ENCODE measurements at regions not wholly inside any gene's neighbourhood (a gene's known extent, or its start where the extent isn't known, plus 50 kb on each side); places are given as distances from the start of the nearest gene placed in this dataset.

DNA sequence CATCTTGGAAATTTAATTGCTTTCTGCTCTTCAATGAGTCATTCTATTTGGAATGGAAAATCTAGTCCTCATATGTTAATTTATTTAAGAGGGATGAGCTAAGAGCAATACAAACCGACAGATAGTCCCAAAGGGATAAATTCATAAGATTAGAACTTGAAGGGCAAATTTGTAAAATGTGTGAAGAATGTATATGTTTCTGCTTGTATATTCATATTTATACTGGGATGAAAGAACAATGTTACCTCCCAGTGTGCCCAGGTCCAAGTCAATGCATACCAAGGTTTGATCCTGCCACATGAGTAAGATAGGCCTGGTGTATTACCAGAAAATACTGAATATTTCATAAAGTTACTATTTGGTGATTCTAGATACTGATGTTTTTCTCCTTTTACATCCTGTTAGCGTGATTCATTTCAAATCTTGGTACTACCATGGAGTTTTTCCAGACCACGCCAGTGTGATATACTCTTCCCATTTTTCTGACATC is 255.6 kb upstream of the SEMA6D start:
- ATAC-seq (replicated peaks in 6 of 8) = peak in 5 of 8 experiments; percentile 65 to 90 (median 79)
- Histone ChIP-seq H3K27ac (no peak overlapping the region), H3K4me1 (replicated peaks in 1 of 2) (peaks cover 9 to 25% of the 10 kb centered on the region in 2 donors), H3K4me3 (no peak overlapping the region)
- WGBS, 10 experiments = 5 to 100% (median 80%) methylated on average over 1 to 3 of the region's 3 CpGs
- in situ Hi-C loops (cut with MboI; ENCODE audit: low pct_unique_long_range_greater_than_20kb in 2 of 9, low sequenced_read_pairs in 9 of 9, unreplicated experiment in 9 of 9) = loop anchor here in 1 of 9 experiments (25.0 kb wide), 1 partner anchor 526 kb away; no protein-coding TSS in a partner anchor

DNA sequence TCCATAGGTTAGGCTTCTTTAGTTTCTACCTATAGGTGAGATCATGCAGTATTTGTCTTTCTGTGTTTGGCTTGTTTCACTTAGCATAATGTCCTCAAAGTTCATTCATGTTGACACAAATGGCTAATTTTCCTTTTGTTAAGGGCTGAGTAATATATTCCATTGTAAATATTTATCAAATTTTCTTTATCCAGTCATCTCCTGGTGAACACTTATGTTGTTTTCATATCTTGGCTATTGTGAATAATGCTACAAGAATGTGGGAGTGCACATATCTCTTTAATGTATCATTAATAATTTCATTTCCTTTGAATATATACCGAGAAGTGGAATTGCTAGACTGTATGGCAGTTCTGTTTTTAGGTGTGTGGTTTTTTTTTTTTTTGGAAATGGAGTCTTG is 250.9 kb upstream of the SEMA6D start:
- in situ Hi-C loops (cut with MboI; ENCODE audit: low pct_unique_long_range_greater_than_20kb in 2 of 9, low sequenced_read_pairs in 9 of 9, unreplicated experiment in 9 of 9) = loop anchor here in 1 of 9 experiments (25.0 kb wide), 1 partner anchor 521 kb away; no protein-coding TSS in a partner anchor
- Histone ChIP-seq H3K27ac (no peak overlapping the region), H3K4me1 (replicated peaks in 1 of 2) (peaks cover 8 to 30% of the 10 kb centered on the region in 2 donors), H3K4me3 (no peak overlapping the region)
- ATAC-seq (replicated peaks in 6 of 8) = no peak
- 0 to 100% (median 88%) methylated on average over 1 of the region's 1 CpG; no CpG with 5 or more reads in 3 of the 10 experiments for WGBS, 10 experiments

DNA sequence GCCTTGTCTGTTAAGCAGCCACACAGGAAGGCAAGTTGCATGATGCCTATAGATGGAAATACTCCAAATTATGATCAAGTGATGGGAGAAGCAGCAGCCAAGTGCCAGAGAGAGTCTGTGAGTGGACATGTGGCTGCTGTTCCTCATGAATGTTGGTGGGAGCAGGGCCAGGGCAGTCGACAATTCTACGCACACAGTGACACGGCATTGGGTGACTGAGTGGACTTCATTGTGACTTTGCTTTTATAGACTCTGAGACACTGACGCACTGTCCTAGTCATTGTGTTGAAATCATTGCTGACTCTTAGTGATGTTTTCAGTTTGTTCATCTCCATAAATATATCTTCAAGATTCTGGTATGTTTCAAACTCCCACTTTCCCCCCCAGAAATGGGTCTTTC is 246.3 kb upstream of the SEMA6D start:
- Histone ChIP-seq H3K4me3 (no peak overlapping the region), H3K27ac (no peak overlapping the region), H3K4me1 (replicated peaks in 1 of 2) (peaks cover 5 to 17% of the 10 kb centered on the region in 2 donors)
- peak in 1 of 8 experiments; percentile 22 for ATAC-seq (replicated peaks in 6 of 8)
- 56 to 100% (median 87%) methylated on average over 1 to 4 of the region's 4 CpGs; no CpG with 5 or more reads in 4 of the 10 experiments for WGBS, 10 experiments
- in situ Hi-C loops (cut with MboI; ENCODE audit: low pct_unique_long_range_greater_than_20kb in 2 of 9, low sequenced_read_pairs in 9 of 9, unreplicated experiment in 9 of 9) = loop anchor here in 1 of 9 experiments (25.0 kb wide), 1 partner anchor 516 kb away; no protein-coding TSS in a partner anchor

DNA sequence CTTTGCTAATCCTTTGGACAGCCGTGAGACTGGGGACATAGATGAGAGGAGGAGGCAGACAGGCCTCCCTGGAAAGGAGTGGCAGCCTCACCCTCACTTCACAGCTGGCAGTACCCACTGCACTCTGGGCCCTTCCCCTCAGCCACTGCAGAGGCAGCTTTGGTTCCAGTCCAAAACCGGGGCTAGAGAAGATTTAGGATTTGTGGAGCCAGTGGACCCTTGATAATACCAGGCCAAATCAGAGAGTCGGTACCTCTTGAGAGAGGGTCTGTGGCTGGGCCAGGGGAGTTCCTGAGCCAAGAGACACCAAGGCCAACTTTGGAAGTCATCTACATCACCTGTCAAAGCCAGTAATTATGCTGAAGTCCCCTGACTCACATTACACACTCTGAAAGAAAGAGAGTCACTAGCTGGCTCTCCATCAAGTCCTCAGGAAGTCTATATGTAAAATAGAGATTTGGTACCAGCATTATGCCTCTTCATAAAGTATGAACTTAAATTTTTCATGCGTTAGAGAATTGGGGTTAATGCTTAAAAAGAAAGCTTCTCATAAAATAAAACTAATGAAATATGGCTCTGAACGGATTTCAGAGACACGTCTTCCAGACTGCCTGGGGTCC is 244.1 kb upstream of the SEMA6D start:
- 27 to 100% (median 87%) methylated on average over 2 to 4 of the region's 6 CpGs; no CpG with 5 or more reads in 1 of the 10 experiments for WGBS, 10 experiments
- in situ Hi-C loops (cut with MboI; ENCODE audit: low pct_unique_long_range_greater_than_20kb in 2 of 9, low sequenced_read_pairs in 9 of 9, unreplicated experiment in 9 of 9) = loop anchor here in 1 of 9 experiments (25.0 kb wide), 1 partner anchor 514 kb away; no protein-coding TSS in a partner anchor
- Histone ChIP-seq H3K4me1 (replicated peaks in 1 of 2) (peaks cover 3% of the 10 kb centered on the region in 2 donors), H3K4me3 (no peak overlapping the region), H3K27ac (no peak overlapping the region)
- ATAC-seq (replicated peaks in 6 of 8) = no peak

DNA sequence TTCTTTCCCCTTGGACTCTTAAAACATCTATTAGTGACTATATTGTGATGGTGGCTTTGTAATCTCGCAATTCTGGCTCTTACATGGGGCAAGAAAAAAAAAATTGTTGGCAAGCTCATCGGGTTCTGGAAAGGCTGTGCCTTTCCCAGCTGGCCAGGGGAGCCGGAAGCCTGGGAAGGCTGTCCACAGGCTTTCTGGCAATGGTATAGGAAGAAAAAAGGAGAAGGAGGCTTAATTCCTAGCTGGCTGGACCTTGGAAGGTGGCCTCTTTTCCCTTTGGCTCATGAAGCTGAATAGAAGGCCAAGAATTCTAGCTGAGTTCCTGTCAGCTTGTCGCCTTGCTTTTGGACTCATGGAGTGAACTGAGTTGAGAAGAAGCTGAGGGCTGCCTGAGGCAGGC is 243.5 kb upstream of the SEMA6D start:
- WGBS, 10 experiments = 20 to 100% (median 89%) methylated on average over 1 to 4 of the region's 4 CpGs; no CpG with 5 or more reads in 2 of the 10 experiments
- Histone ChIP-seq H3K4me1 (replicated peaks in 1 of 2) (no peaks in the 10 kb centered on the region), H3K4me3 (no peak overlapping the region), H3K27ac (no peak overlapping the region)
- in situ Hi-C loops (cut with MboI; ENCODE audit: low pct_unique_long_range_greater_than_20kb in 2 of 9, low sequenced_read_pairs in 9 of 9, unreplicated experiment in 9 of 9) = loop anchor here in 1 of 9 experiments (25.0 kb wide), 1 partner anchor 513 kb away; no protein-coding TSS in a partner anchor
- no peak for ATAC-seq (replicated peaks in 6 of 8)

DNA sequence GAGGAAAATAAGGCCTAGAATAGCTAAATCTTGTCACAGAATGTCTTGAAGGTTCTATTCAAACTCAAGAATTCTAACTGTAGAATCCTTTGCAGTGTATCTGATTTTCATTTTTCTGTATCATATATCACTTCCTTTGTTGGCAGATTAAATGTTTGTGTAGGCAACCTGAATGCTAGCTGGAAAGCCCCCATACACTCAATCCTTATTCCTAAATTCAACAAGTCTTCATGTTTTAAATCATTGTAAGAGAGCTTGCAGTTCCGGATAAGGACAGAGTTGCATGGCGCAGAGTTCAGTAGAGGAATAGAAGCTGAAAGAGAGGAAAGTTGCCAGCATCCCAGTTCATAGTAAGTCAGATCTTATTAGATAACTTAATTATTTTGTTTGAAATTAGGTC is 242.0 kb upstream of the SEMA6D start:
- no peaks in the 10 kb centered on the region for H3K4me1 ChIP-seq (replicated peaks in 1 of 2)
- in situ Hi-C loops (cut with MboI; ENCODE audit: low pct_unique_long_range_greater_than_20kb in 2 of 9, low sequenced_read_pairs in 9 of 9, unreplicated experiment in 9 of 9) = loop anchor here in 2 of 9 experiments (25.0 kb wide), 1 partner anchor 512 kb away; no protein-coding TSS in a partner anchor
- no peak overlapping the region for H3K27ac ChIP-seq
- 89 to 100% (median 98%) methylated on average over 2 of the region's 2 CpGs; no CpG with 5 or more reads in 2 of the 10 experiments for WGBS, 10 experiments
- no peak overlapping the region for H3K4me3 ChIP-seq
- no peak for ATAC-seq (replicated peaks in 6 of 8)

DNA sequence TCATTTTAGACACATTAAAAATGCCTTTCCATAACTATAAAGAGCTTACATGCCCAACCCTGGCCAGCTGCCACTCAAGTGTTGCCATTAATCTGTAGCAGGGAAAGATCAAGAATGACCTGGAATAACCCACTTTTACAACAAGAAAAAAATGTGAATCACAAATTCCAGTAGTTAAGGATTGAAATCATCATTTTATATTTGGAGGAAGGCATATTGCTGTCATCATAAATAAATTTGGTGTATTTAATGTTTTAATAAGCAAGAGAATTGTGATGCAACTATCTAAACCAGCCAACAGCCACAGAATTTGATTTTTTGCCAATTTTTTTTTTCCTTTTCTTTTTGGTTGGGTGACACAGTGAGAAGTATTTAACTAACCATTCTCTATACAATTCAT is 240.0 kb upstream of the SEMA6D start:
- H3K4me3 ChIP-seq = no peak overlapping the region
- in situ Hi-C loops (cut with MboI; ENCODE audit: low pct_unique_long_range_greater_than_20kb in 2 of 9, low sequenced_read_pairs in 9 of 9, unreplicated experiment in 9 of 9) = loop anchor here in 2 of 9 experiments (25.0 kb wide), 1 partner anchor 510 kb away; no protein-coding TSS in a partner anchor
- no peaks in the 10 kb centered on the region for H3K4me1 ChIP-seq (replicated peaks in 1 of 2)
- ATAC-seq (replicated peaks in 6 of 8) = no peak
- H3K27ac ChIP-seq = no peak overlapping the region

DNA sequence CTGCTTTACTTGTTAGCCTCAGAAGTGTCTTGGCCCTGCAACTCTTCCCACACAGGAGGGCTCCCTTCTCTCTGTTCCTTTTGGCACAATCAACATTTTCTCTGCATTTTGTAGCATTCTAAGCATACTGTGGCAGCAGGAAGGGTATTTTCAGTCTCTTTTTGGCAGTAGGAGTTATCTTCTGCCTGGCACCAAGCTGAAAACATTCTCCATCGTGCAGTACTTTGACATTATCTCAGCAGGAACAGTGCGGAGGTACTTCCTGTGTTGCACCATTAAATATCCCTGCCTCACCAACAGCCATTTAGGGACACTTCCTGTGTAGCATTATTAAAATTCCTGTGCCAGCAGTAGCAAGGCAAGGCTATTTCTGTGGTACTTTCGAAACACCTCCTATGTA is 233.2 kb upstream of the SEMA6D start:
- Histone ChIP-seq H3K4me3 (no peak overlapping the region), H3K4me1 (replicated peaks in 1 of 2) (no peaks in the 10 kb centered on the region), H3K27ac (no peak overlapping the region)
- 60 to 100% (median 85%) methylated on average over 1 to 3 of the region's 3 CpGs for WGBS, 10 experiments
- ATAC-seq (replicated peaks in 6 of 8) = no peak
- in situ Hi-C loops (cut with MboI; ENCODE audit: low pct_unique_long_range_greater_than_20kb in 2 of 9, low sequenced_read_pairs in 9 of 9, unreplicated experiment in 9 of 9) = loop anchor here in 2 of 9 experiments (25.0 kb wide), 1 partner anchor 503 kb away; no protein-coding TSS in a partner anchor

DNA sequence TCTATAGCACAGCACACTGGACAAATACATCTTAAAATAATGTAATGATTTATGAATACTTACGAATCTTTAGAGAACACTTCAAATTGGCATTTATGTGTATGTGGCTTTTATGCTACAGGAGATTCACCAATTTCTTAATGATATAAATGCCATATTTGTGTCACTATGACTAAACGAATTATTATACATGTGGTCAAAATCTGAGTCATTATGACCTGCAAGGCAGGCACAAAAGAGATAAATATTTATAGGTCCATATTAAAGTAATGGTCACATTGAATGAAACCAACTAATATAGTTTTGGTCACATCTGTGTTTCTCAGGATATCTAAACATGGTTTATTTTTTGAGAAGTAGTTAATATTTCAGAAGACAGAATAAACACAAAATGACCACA is 232.3 kb upstream of the SEMA6D start:
- no peak overlapping the region for H3K27ac ChIP-seq
- no peaks in the 10 kb centered on the region for H3K4me1 ChIP-seq (replicated peaks in 1 of 2)
- no peak overlapping the region for H3K4me3 ChIP-seq
- ATAC-seq (replicated peaks in 6 of 8) = peak in 1 of 8 experiments; percentile 11
- in situ Hi-C loops (cut with MboI; ENCODE audit: low pct_unique_long_range_greater_than_20kb in 2 of 9, low sequenced_read_pairs in 9 of 9, unreplicated experiment in 9 of 9) = loop anchor here in 2 of 9 experiments (25.0 kb wide), 1 partner anchor 502 kb away; no protein-coding TSS in a partner anchor
- WGBS, 10 experiments = 14 to 100% (median 75%) methylated on average over 1 to 2 of the region's 2 CpGs; no CpG with 5 or more reads in 1 of the 10 experiments

DNA sequence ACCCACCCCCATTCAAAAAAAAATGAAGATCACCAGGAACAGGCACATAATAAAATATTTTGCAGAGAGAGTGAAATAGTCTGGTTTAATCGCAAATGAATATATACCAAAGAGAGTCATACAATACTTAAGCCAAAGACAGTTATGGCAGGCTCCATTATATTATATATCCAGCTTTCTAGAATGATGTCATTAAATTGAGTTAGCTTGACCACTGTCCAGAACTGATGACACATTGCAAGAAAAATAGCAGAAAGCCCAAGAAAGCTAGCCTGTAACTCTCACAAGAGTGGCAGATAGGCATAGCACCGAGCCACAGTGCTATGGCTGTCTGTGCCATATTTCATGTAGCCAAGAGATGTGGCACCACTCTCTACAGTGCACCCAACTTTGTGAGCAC is 231.9 kb upstream of the SEMA6D start:
- H3K4me3 ChIP-seq = no peak overlapping the region
- WGBS, 10 experiments = 20 to 100% (median 94%) methylated on average over 1 to 2 of the region's 2 CpGs
- no peaks in the 10 kb centered on the region for H3K4me1 ChIP-seq (replicated peaks in 1 of 2)
- in situ Hi-C loops (cut with MboI; ENCODE audit: low pct_unique_long_range_greater_than_20kb in 2 of 9, low sequenced_read_pairs in 9 of 9, unreplicated experiment in 9 of 9) = loop anchor here in 2 of 9 experiments (25.0 kb wide), 1 partner anchor 502 kb away; no protein-coding TSS in a partner anchor
- no peak overlapping the region for H3K27ac ChIP-seq
- ATAC-seq (replicated peaks in 6 of 8) = peak in 3 of 8 experiments; percentile 16 to 81 (median 49)

DNA sequence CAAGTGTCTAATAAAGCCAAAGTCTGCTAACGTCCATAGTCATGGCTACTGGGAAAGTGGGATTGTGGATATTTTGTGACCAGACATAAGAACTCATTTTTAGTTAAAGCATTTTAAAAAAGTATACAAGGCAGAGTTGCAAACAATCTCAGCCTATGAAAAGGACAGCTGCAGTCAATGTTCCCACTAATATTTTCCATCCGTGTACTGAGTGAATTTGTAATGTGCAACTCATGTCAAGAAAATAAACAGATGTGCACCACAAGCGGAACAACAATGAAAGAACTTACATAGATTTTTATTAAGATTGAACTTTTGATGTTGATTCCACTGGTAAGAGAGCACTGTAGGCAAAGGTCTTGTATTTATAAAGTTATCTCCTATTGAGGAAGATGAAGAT is 231.3 kb upstream of the SEMA6D start:
- 11 to 95% (median 62%) methylated on average over 1 to 3 of the region's 3 CpGs; no CpG with 5 or more reads in 3 of the 10 experiments for WGBS, 10 experiments
- no peak for ATAC-seq (replicated peaks in 6 of 8)
- Histone ChIP-seq H3K4me3 (no peak overlapping the region), H3K4me1 (replicated peaks in 1 of 2) (no peaks in the 10 kb centered on the region), H3K27ac (no peak overlapping the region)
- in situ Hi-C loops (cut with MboI; ENCODE audit: low pct_unique_long_range_greater_than_20kb in 2 of 9, low sequenced_read_pairs in 9 of 9, unreplicated experiment in 9 of 9) = loop anchor here in 2 of 9 experiments (25.0 kb wide), 1 partner anchor 501 kb away; no protein-coding TSS in a partner anchor

DNA sequence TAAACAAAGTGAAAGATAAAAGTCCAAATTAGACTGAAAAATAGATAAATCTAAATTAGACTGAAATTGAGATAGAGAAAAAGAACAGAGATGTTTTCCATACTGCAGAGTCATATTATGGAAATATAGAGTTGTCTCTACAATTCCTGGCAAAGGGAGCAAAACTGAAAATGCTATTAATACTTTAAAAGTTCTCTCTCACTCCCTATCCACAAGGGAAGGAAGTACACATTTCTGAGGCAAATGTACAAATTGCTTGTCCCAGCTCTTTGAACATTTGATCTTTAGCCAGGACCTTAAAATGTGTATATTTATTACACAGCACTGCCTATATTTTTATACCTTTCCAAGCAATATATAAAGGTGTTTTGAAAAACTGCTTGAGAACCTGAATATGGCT is 225.1 kb upstream of the SEMA6D start:
- no peaks in the 10 kb centered on the region for H3K4me1 ChIP-seq (replicated peaks in 1 of 2)
- in situ Hi-C loops (cut with MboI; ENCODE audit: low pct_unique_long_range_greater_than_20kb in 2 of 9, low sequenced_read_pairs in 9 of 9, unreplicated experiment in 9 of 9) = loop anchor here in 2 of 9 experiments (25.0 kb wide), 1 partner anchor 495 kb away; no protein-coding TSS in a partner anchor
- peak in 1 of 8 experiments; percentile 49 for ATAC-seq (replicated peaks in 6 of 8)
- no peak overlapping the region for H3K4me3 ChIP-seq
- H3K27ac ChIP-seq = no peak overlapping the region

Measured in motor neuron (in vitro differentiated cells).